NCI-H2227 treated with DMSO at 0.1 percent for 48 hours (cell line): ENCODE measurements at regions not wholly inside any gene's neighbourhood (a gene's known extent, or its start where the extent isn't known, plus 50 kb on each side); places are given as distances from the start of the nearest gene placed in this dataset.

Experiments used
- DNase-seq: peaks from one replicate; lab custom pipeline; 2025; lab: John Stamatoyannopoulos, UW

- DNase-seq, result no peak
Observed at GRCh38 chr5:165527577-165527976, 2022.2 kb downstream of the MAT2B start.

GRCh38 chr5:165538065-165538464 lies 2032.6 kb downstream of the MAT2B start:
- no peak for DNase-seq

GRCh38 chr5:165559645-165560044 lies 2054.2 kb downstream of the MAT2B start:
- no peak for DNase-seq

GRCh38 chr5:165560648-165561047 lies 2055.2 kb downstream of the MAT2B start:
- DNase-seq, result no peak

GRCh38 chr5:165565911-165566310 lies 2060.5 kb downstream of the MAT2B start:
- DNase-seq, result no peak

- DNase-seq, result no peak
Observed at GRCh38 chr5:165569551-165569950, 2064.1 kb downstream of the MAT2B start.

GRCh38 chr5:165573445-165573844 lies 2068.0 kb downstream of the MAT2B start:
- no peak for DNase-seq

- no peak for DNase-seq
Observed at GRCh38 chr5:165574100-165574499, 2068.7 kb downstream of the MAT2B start.

- DNase-seq, result no peak
Observed at GRCh38 chr5:165576678-165577275, 2071.4 kb downstream of the MAT2B start.

GRCh38 chr5:165579911-165580310 lies 2074.5 kb downstream of the MAT2B start:
- DNase-seq, result no peak

- DNase-seq, result no peak
Observed at GRCh38 chr5:165594693-165595092, 2089.3 kb downstream of the MAT2B start.

- DNase-seq, result no peak
Observed at GRCh38 chr5:165602529-165602928, 2097.1 kb downstream of the MAT2B start.

- no peak for DNase-seq
Observed at GRCh38 chr5:165607026-165607425, 2101.6 kb downstream of the MAT2B start.

- DNase-seq, result no peak
Observed at GRCh38 chr5:165609871-165610270, 2104.5 kb downstream of the MAT2B start.

GRCh38 chr5:165616490-165617405 lies 2111.3 kb downstream of the MAT2B start:
- no peak for DNase-seq

GRCh38 chr5:165617491-165617890 lies 2112.1 kb downstream of the MAT2B start:
- no peak for DNase-seq

GRCh38 chr5:165620394-165620793 lies 2115.0 kb downstream of the MAT2B start:
- DNase-seq, result no peak

GRCh38 chr5:165622864-165623536 lies 2117.6 kb downstream of the MAT2B start:
- no peak for DNase-seq

- no peak for DNase-seq
Observed at GRCh38 chr5:165624166-165624946, 2118.9 kb downstream of the MAT2B start.

GRCh38 chr5:165626161-165626560 lies 2120.7 kb downstream of the MAT2B start:
- DNase-seq, result no peak

- DNase-seq, result no peak
Observed at GRCh38 chr5:165627548-165628170, 2122.2 kb downstream of the MAT2B start.
